HepG2 (cell line): ENCODE measurements at regions not wholly inside any gene's neighbourhood (a gene's known extent, or its start where the extent isn't known, plus 50 kb on each side); places are given as distances from the start of the nearest gene placed in this dataset.

ENCODE experiments used
- ELK4 ChIP-seq: sonication (generic); formaldehyde crosslinking; IDR thresholded peaks from 2 replicates; pipeline ENCODE4 v1.9.0; 2021; ENCODE audit warnings: missing genetic modification reagents, borderline replicate concordance
- GZF1 ChIP-seq: sonication (generic); formaldehyde crosslinking; IDR thresholded peaks from 2 replicates; pipeline ENCODE4 v1.5.1; 2020; ENCODE audit warnings: mild to moderate bottlenecking, missing genetic modification reagents
- KDM4B ChIP-seq: sonication (generic); formaldehyde crosslinking; IDR thresholded peaks from 2 replicates; pipeline ENCODE4 v1.4.0; 2020; ENCODE audit warnings: missing genetic modification reagents
- NFE2 ChIP-seq: sonication (generic); formaldehyde crosslinking; IDR thresholded peaks from 2 replicates; pipeline ENCODE4 v1.4.0; 2020; ENCODE audit warnings: missing genetic modification reagents
- NFIC ChIP-seq: IDR thresholded peaks from 2 replicates; pipeline ENCODE4 v1.6.1; 2012; ENCODE audit warnings: mild to moderate bottlenecking, low read length, inconsistent platforms
- POLR2G ChIP-seq: fragments of 200-400 bp; formaldehyde crosslinking; IDR thresholded peaks from 2 replicates; pipeline ENCODE4 v1.6.1; 2018; ENCODE audit warnings: mild to moderate bottlenecking, low read depth, low read length, moderate library complexity
- SP140L ChIP-seq: sonication (generic); formaldehyde crosslinking; IDR thresholded peaks from 2 replicates; pipeline ENCODE4 v1.4.0; 2020; ENCODE audit warnings: missing genetic modification reagents, borderline replicate concordance
- ZBTB34 ChIP-seq: sonication (generic); formaldehyde crosslinking; IDR thresholded peaks from 2 replicates; pipeline ENCODE4 v1.8.0; 2022; ENCODE audit warnings: mild to moderate bottlenecking, missing genetic modification reagents
- TF ChIP-seq, protein P1 (sequence below): sonication (generic); formaldehyde crosslinking; IDR thresholded peaks from 2 replicates; pipeline ENCODE4 v1.5.0; 2020; ENCODE audit warnings: mild to moderate bottlenecking, missing genetic modification reagents, borderline replicate concordance

- no peak for TF ChIP-seq NFIC
- no peak for TF ChIP-seq KDM4B (CRISPR knock-in tag)
- no peak for TF ChIP-seq ZBTB34 (CRISPR knock-in tag)
- no peak for TF ChIP-seq GZF1 (CRISPR knock-in tag)
- TF ChIP-seq SP140L: no peak
- TF ChIP-seq, protein P1, sequence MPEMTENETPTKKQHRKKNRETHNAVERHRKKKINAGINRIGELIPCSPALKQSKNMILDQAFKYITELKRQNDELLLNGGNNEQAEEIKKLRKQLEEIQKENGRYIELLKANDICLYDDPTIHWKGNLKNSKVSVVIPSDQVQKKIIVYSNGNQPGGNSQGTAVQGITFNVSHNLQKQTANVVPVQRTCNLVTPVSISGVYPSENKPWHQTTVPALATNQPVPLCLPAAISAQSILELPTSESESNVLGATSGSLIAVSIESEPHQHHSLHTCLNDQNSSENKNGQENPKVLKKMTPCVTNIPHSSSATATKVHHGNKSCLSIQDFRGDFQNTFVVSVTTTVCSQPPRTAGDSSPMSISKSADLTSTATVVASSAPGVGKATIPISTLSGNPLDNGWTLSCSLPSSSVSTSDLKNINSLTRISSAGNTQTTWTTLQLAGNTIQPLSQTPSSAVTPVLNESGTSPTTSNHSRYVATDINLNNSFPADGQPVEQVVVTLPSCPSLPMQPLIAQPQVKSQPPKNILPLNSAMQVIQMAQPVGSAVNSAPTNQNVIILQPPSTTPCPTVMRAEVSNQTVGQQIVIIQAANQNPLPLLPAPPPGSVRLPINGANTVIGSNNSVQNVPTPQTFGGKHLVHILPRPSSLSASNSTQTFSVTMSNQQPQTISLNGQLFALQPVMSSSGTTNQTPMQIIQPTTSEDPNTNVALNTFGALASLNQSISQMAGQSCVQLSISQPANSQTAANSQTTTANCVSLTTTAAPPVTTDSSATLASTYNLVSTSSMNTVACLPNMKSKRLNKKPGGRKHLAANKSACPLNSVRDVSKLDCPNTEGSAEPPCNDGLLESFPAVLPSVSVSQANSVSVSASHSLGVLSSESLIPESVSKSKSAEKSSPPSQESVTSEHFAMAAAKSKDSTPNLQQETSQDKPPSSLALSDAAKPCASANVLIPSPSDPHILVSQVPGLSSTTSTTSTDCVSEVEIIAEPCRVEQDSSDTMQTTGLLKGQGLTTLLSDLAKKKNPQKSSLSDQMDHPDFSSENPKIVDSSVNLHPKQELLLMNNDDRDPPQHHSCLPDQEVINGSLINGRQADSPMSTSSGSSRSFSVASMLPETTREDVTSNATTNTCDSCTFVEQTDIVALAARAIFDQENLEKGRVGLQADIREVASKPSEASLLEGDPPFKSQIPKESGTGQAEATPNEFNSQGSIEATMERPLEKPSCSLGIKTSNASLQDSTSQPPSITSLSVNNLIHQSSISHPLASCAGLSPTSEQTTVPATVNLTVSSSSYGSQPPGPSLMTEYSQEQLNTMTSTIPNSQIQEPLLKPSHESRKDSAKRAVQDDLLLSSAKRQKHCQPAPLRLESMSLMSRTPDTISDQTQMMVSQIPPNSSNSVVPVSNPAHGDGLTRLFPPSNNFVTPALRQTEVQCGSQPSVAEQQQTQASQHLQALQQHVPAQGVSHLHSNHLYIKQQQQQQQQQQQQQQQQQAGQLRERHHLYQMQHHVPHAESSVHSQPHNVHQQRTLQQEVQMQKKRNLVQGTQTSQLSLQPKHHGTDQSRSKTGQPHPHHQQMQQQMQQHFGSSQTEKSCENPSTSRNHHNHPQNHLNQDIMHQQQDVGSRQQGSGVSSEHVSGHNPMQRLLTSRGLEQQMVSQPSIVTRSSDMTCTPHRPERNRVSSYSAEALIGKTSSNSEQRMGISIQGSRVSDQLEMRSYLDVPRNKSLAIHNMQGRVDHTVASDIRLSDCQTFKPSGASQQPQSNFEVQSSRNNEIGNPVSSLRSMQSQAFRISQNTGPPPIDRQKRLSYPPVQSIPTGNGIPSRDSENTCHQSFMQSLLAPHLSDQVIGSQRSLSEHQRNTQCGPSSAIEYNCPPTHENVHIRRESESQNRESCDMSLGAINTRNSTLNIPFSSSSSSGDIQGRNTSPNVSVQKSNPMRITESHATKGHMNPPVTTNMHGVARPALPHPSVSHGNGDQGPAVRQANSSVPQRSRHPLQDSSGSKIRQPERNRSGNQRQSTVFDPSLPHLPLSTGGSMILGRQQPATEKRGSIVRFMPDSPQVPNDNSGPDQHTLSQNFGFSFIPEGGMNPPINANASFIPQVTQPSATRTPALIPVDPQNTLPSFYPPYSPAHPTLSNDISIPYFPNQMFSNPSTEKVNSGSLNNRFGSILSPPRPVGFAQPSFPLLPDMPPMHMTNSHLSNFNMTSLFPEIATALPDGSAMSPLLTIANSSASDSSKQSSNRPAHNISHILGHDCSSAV: no peak
- TF ChIP-seq NFE2 (CRISPR knock-in tag): no peak
- no peak for TF ChIP-seq ELK4
- no peak for TF ChIP-seq POLR2G
These were observed 90.7 kb upstream of the DUSP10 start for GRCh38 chr1:221832617-221833016.
